ENCODE measurements at regions not wholly inside any gene's neighbourhood (a gene's known extent, or its start where the extent isn't known, plus 50 kb on each side); places are given as distances from the start of the nearest gene placed in this dataset.
"Not testable (repeated sequence)": the region's sequence is repeated elsewhere in the genome, so short reads cannot be mapped to it uniquely, and the experiment has no call there.

GRCh38 chr14:30456296-30456695 is 102.7 kb upstream of the G2E3 start:
- DNase-seq, result no peak

- DNase-seq, result no peak
These were observed 96.6 kb upstream of the G2E3 start for GRCh38 chr14:30462358-30462757.

GRCh38 chr14:30464481-30464880 is 94.5 kb upstream of the G2E3 start:
- DNase-seq, result no peak

- no peak for DNase-seq
These were observed 90.6 kb upstream of the G2E3 start for GRCh38 chr14:30468354-30468753.

GRCh38 chr14:30471980-30472379 is 87.0 kb upstream of the G2E3 start:
- no peak for DNase-seq

GRCh38 chr14:30473846-30474696 is 84.9 kb upstream of the G2E3 start:
- not testable (repeated sequence) for DNase-seq

- no peak for DNase-seq
These were observed 76.7 kb upstream of the G2E3 start for GRCh38 chr14:30482276-30482675.

GRCh38 chr14:30484201-30484600 is 74.8 kb upstream of the G2E3 start:
- no peak for DNase-seq

- DNase-seq, result no peak
These were observed 74.0 kb upstream of the G2E3 start for GRCh38 chr14:30484976-30485375.

GRCh38 chr14:30496852-30497251 is 62.1 kb upstream of the G2E3 start:
- no peak for DNase-seq

- no peak for DNase-seq
These were observed 59.6 kb upstream of the G2E3 start for GRCh38 chr14:30499358-30499757.

- no peak for DNase-seq
These were observed 58.7 kb upstream of the G2E3 start for GRCh38 chr14:30500222-30500621.

- no peak for DNase-seq
These were observed 51.7 kb upstream of the G2E3 start for GRCh38 chr14:30507209-30507608.

All from CD4-positive, alpha-beta T cell treated with Interleukin-6 for 4 hours (primary cell).